Thoracic aorta (tissue), 2 donors: ENCODE measurements at regions not wholly inside any gene's neighbourhood (a gene's known extent, or its start where the extent isn't known, plus 50 kb on each side); places are given as distances from the start of the nearest gene placed in this dataset.

Source experiments
- ATAC-seq: fragments of 150-250 bp; one replicate; pipeline ENCODE4 v1.8.0; 2017; ENCODE audit warnings: low read depth; ENCODE audit not compliant: insufficient number of reproducible peaks, low FRiP score
- DNase-seq: peaks from one replicate; pipeline ENCODE4 v3.0.0-alpha.2; 2020; ENCODE audit warnings: low spot score
- H3K27ac ChIP-seq, 2 donors: fragments of 200-600 bp; sonication (generic); 1 replicate in 1 of 2; 2 replicates in 1 of 2; pipeline ENCODE4 v1.5.1; 2016; ENCODE audit warnings: mild to moderate bottlenecking in 2 of 2, moderate library complexity in 2 of 2
- H3K27me3 ChIP-seq: fragments of 200-600 bp; sonication (generic); replicated peaks from 2 replicates; pipeline ENCODE4 v1.6.0; 2016; ENCODE audit warnings: mild to moderate bottlenecking; ENCODE audit not compliant: insufficient read depth
- H3K36me3 ChIP-seq: fragments of 200-600 bp; sonication (generic); one replicate; pipeline ENCODE4 v1.5.1; 2016
- H3K4me1 ChIP-seq, 2 donors: fragments of 200-600 bp; sonication (generic); 1 replicate in 1 of 2; 2 replicates in 1 of 2; pipeline versions ENCODE4 v1.5.1 to v1.6.0; 2016; ENCODE audit warnings: low read depth in 2 of 2, mild to moderate bottlenecking in 1 of 2; ENCODE audit not compliant: control insufficient read depth in 1 of 2
- H3K4me3 ChIP-seq: fragments of 200-600 bp; sonication (generic); 2 replicates; pipeline ENCODE4 v1.5.1; 2016; ENCODE audit warnings: mild to moderate bottlenecking
- H3K9me3 ChIP-seq: fragments of 200-600 bp; sonication (generic); 2 replicates; pipeline ENCODE4 v1.5.1; 2016
- CTCF ChIP-seq: fragments of 200-600 bp; sonication (generic); IDR thresholded peaks from one replicate; pipeline ENCODE4 v1.5.1; 2019; ENCODE audit warnings: antibody characterized with exemption

GRCh38 chr15:91482799-91483198 is 370.7 kb upstream of the SLCO3A1 start:
- Histone ChIP-seq H3K36me3 (no peaks in the 10 kb centered on the region), H3K27ac (no peak overlapping the region), H3K4me3 (no peak overlapping the region), H3K27me3 (no peaks in the 10 kb centered on the region), H3K4me1 (no peaks in the 10 kb centered on the region), H3K9me3 (no peaks in the 10 kb centered on the region)
- TF ChIP-seq CTCF, result no peak
- DNase-seq (no peak), ATAC-seq (no peak)

GRCh38 chr15:91484141-91484540 is 369.4 kb upstream of the SLCO3A1 start:
- no peaks in the 10 kb centered on the region for H3K27me3 ChIP-seq
- H3K4me1 ChIP-seq, result no peaks in the 10 kb centered on the region
- no peak overlapping the region for H3K27ac ChIP-seq
- H3K9me3 ChIP-seq, result no peaks in the 10 kb centered on the region
- TF ChIP-seq CTCF, result no peak
- ATAC-seq (no peak), DNase-seq (no peak)
- H3K36me3 ChIP-seq, result no peaks in the 10 kb centered on the region
- H3K4me3 ChIP-seq, result no peak overlapping the region

GRCh38 chr15:91488452-91488851 is 365.1 kb upstream of the SLCO3A1 start:
- no peak overlapping the region for H3K27ac ChIP-seq
- H3K4me3 ChIP-seq, result no peak overlapping the region
- no peaks in the 10 kb centered on the region for H3K27me3 ChIP-seq
- DNase-seq (no peak), ATAC-seq (no peak)
- no peaks in the 10 kb centered on the region for H3K4me1 ChIP-seq
- H3K9me3 ChIP-seq, result no peaks in the 10 kb centered on the region
- TF ChIP-seq CTCF, result no peak
- no peaks in the 10 kb centered on the region for H3K36me3 ChIP-seq

- ATAC-seq, result no peak
- TF ChIP-seq CTCF, result no peak
- Histone ChIP-seq H3K4me1 (no peaks in the 10 kb centered on the region), H3K27ac (no peak overlapping the region), H3K36me3 (no peaks in the 10 kb centered on the region), H3K9me3 (no peaks in the 10 kb centered on the region), H3K4me3 (no peak overlapping the region), H3K27me3 (no peaks in the 10 kb centered on the region)
- no peak for DNase-seq
Observed at GRCh38 chr15:91490211-91490610, 363.3 kb upstream of the SLCO3A1 start.

- no peak for TF ChIP-seq CTCF
- Histone ChIP-seq H3K36me3 (no peaks in the 10 kb centered on the region), H3K4me3 (no peak overlapping the region), H3K4me1 (no peaks in the 10 kb centered on the region), H3K27ac (no peak overlapping the region), H3K9me3 (no peaks in the 10 kb centered on the region), H3K27me3 (no peaks in the 10 kb centered on the region)
- DNase-seq (no peak), ATAC-seq (no peak)
Observed at GRCh38 chr15:91491101-91491950, 362.2 kb upstream of the SLCO3A1 start.
